Breast epithelium (tissue), 4 donors: ENCODE measurements at regions not wholly inside any gene's neighbourhood (a gene's known extent, or its start where the extent isn't known, plus 50 kb on each side); places are given as distances from the start of the nearest gene placed in this dataset.

Experiments
- DNase-seq, 2 donors: peaks; one replicate each; pipeline ENCODE4 v3.0.0-alpha.2; 2019; ENCODE audit warnings: low spot score in 2 of 2
- H3K27ac ChIP-seq, 2 donors: fragments of 200-600 bp; sonication (generic) in 1 of 2; one replicate each; pipeline ENCODE4 v1.5.1; 2016 to 2019; ENCODE audit warnings: mild to moderate bottlenecking in 1 of 2
- H3K27me3 ChIP-seq, 2 donors: fragments of 200-600 bp; sonication (generic) in 1 of 2; one replicate each; pipeline versions ENCODE4 v1.5.1 to v1.6.0; 2017 to 2019; ENCODE audit warnings: control low read depth in 1 of 2, mild to moderate bottlenecking in 1 of 2
- H3K36me3 ChIP-seq: fragments of 200-600 bp; one replicate; pipeline ENCODE4 v1.5.1; 2019
- H3K4me1 ChIP-seq, 2 donors: fragments of 200-600 bp; sonication (generic); one replicate each; pipeline ENCODE4 v1.5.1; 2016 to 2019; ENCODE audit warnings: control low read depth in 1 of 2
- H3K4me3 ChIP-seq, 3 donors: fragments of 200-600 bp; sonication (generic); 1 replicate in 2 of 3; 2 replicates in 1 of 3; pipeline ENCODE4 v1.5.1; 2016 to 2019; ENCODE audit warnings: mild to moderate bottlenecking in 3 of 3, moderate library complexity in 2 of 3
- H3K9me3 ChIP-seq, 2 donors: fragments of 200-600 bp; sonication (generic) in 1 of 2; one replicate each; pipeline ENCODE4 v1.5.1; 2016 to 2019; ENCODE audit warnings: control low read depth in 1 of 2
- POLR2A ChIP-seq: fragments of 450-650 bp; IDR thresholded peaks from one replicate; pipeline ENCODE4 v1.6.1; 2016; ENCODE audit warnings: antibody characterized with exemption, mild to moderate bottlenecking, moderate library complexity
- POLR2AphosphoS5 ChIP-seq, 3 donors: sonication (generic); formaldehyde crosslinking; IDR thresholded peaks; one replicate each; pipeline ENCODE4 v1.6.1; 2017; ENCODE audit warnings: antibody characterized with exemption in 3 of 3
- intact Hi-C: fragments of 100-400 bp; cut with DNase I; formaldehyde crosslinking; loops from one replicate; pipeline ENCODE4 v1.15.1; 2023; ENCODE audit warnings: low total_unique reads
- TF ChIP-seq, protein P1 (sequence below), 3 donors: fragments of 450-650 bp; IDR thresholded peaks; one replicate each; pipeline ENCODE4 v1.5.1; 2016 to 2017; ENCODE audit warnings: antibody characterized with exemption in 3 of 3, mild to moderate bottlenecking in 3 of 3, moderate library complexity in 3 of 3

DNA sequence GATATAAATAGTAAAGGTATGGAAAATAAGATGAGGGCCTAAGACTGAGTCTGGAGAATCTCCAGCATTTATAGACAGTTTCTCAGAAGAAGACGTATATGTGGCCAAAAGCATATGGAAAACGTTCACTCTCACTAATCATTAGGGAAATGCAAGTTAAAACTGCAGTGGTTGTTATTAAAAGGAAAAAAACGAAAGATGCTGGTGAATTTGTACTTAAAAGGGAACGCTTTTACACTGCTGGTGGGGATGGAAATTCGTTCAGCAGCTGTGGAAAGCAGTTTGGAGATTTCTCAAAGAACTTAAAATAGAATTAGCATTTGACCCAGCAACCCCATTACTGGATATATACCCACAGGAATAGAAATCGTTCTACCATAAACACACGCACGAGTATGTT is 180.5 kb upstream of the CADM1 start:
- TF ChIP-seq POLR2AphosphoS5 (IDR thresholded peaks at IDR 0.05) (no peak), POLR2A (no peak)
- TF ChIP-seq, protein P1, sequence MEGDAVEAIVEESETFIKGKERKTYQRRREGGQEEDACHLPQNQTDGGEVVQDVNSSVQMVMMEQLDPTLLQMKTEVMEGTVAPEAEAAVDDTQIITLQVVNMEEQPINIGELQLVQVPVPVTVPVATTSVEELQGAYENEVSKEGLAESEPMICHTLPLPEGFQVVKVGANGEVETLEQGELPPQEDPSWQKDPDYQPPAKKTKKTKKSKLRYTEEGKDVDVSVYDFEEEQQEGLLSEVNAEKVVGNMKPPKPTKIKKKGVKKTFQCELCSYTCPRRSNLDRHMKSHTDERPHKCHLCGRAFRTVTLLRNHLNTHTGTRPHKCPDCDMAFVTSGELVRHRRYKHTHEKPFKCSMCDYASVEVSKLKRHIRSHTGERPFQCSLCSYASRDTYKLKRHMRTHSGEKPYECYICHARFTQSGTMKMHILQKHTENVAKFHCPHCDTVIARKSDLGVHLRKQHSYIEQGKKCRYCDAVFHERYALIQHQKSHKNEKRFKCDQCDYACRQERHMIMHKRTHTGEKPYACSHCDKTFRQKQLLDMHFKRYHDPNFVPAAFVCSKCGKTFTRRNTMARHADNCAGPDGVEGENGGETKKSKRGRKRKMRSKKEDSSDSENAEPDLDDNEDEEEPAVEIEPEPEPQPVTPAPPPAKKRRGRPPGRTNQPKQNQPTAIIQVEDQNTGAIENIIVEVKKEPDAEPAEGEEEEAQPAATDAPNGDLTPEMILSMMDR (IDR thresholded peaks at IDR 0.05), result no peak

DNA sequence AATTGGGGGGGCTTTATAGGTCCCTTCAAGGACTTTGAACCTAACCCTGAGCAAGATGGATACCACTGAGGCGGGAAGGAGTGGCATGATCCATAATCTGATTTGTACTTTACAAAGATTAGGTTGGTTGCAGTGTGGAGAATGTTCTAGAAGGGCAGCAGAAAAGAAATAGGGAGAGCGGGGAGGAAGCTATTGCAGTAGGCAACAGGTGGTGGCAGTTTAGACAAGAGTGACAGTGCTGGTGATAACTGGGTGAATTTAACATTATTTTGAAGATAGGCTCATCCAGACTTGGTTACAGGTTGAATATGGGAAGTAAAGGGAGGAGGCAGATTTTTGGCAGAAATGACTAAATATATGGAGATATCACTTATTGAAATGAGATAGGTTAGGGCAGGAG is 179.9 kb upstream of the CADM1 start:
- TF ChIP-seq POLR2A (no peak), POLR2AphosphoS5 (IDR thresholded peaks at IDR 0.05) (no peak)
- TF ChIP-seq, protein P1 (IDR thresholded peaks at IDR 0.05), result no peak
- no peaks in the 10 kb centered on the region for H3K36me3 ChIP-seq

More for the DNA sequence above, 180.5 kb upstream of the CADM1 start:
- H3K36me3 ChIP-seq, result no peaks in the 10 kb centered on the region
- no peaks in the 10 kb centered on the region for H3K4me1 ChIP-seq
- intact Hi-C loops, result no loop called here
- no peak for DNase-seq
- H3K27ac ChIP-seq, result no peak overlapping the region
- no peaks in the 10 kb centered on the region for H3K27me3 ChIP-seq
- H3K4me3 ChIP-seq, result no peak overlapping the region
- H3K9me3 ChIP-seq, result no peaks in the 10 kb centered on the region

DNA sequence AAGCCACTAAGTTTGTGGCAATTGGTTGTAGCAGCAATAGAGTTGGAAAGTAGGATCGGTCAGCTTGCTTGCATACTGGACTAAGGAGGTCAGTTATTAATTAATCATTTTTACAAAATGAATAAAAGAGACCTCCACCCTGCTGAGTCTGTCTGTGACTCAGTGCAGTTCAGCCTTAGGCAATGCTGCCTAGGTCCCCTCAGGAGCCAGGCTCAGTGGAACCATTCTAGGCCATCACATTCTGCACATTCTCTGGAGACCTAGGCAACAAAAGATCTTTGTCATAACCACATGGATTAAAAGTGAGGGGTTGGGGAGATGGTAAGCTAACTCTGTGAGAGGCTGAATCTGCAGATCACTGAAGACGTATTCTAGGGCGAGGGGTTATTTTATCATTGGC is 178.7 kb upstream of the CADM1 start:
- Histone ChIP-seq H3K36me3 (no peaks in the 10 kb centered on the region), H3K9me3 (no peaks in the 10 kb centered on the region), H3K4me3 (no peak overlapping the region), H3K27me3 (no peaks in the 10 kb centered on the region), H3K27ac (no peak overlapping the region), H3K4me1 (no peaks in the 10 kb centered on the region)
- TF ChIP-seq POLR2AphosphoS5 (IDR thresholded peaks at IDR 0.05), result no peak
- TF ChIP-seq, protein P1 (IDR thresholded peaks at IDR 0.05), result no peak
- TF ChIP-seq POLR2A, result no peak
- intact Hi-C loops, result no loop called here
- no peak for DNase-seq

More for the DNA sequence above, 179.9 kb upstream of the CADM1 start:
- Histone ChIP-seq H3K9me3 (no peaks in the 10 kb centered on the region), H3K27ac (no peak overlapping the region), H3K27me3 (no peaks in the 10 kb centered on the region), H3K4me3 (no peak overlapping the region), H3K4me1 (no peaks in the 10 kb centered on the region)
- DNase-seq, result no peak
- intact Hi-C loops, result no loop called here

DNA sequence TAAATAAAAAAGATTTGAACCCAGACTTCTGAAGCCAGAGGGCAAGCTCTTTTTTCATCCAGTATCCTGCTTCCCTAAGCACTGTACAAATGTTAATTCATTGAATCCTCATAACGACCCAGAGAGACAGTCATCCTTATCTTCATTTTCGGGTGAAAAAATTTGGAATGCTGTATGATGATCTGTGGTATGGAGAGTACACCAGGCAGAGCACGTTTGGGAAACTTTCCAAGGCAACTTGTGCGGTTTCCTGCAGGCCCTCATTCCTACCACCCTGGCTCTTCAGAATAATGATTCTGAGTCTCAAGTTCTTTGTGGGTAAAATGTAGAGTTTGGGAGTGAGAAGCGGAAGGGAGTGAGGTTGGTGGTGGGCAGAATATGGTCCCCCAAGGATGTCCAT is 177.9 kb upstream of the CADM1 start:
- intact Hi-C loops, result no loop called here
- Histone ChIP-seq H3K4me1 (no peaks in the 10 kb centered on the region), H3K4me3 (no peak overlapping the region), H3K36me3 (no peaks in the 10 kb centered on the region), H3K9me3 (no peaks in the 10 kb centered on the region), H3K27ac (no peak overlapping the region), H3K27me3 (no peaks in the 10 kb centered on the region)
- TF ChIP-seq, protein P1 (IDR thresholded peaks at IDR 0.05), result no peak
- TF ChIP-seq POLR2A (no peak), POLR2AphosphoS5 (IDR thresholded peaks at IDR 0.05) (no peak)
- DNase-seq, result no peak

DNA sequence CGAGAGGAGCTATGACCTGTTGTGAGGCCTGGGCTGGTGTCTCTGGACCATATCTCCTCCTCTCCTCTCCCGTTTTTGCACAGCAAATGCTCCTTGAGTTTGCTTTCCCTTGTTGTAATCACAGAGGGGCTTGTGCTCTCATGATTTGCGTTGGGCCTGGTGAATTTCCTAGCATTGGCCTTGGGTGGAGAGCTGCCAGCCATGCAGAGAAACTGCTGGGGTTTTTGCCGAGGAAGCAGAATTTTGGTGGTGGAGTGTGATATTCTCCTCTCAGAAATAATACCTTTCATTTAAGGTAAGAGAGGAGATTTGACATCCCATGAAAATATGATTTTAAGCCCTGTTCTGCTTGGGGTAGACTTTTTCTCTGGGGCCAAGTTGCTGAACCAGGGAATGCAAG is 175.7 kb upstream of the CADM1 start:
- no peaks in the 10 kb centered on the region for H3K4me1 ChIP-seq
- no peak overlapping the region for H3K4me3 ChIP-seq
- H3K36me3 ChIP-seq, result no peaks in the 10 kb centered on the region
- no peaks in the 10 kb centered on the region for H3K27me3 ChIP-seq
- TF ChIP-seq POLR2A (no peak), POLR2AphosphoS5 (IDR thresholded peaks at IDR 0.05) (no peak)
- TF ChIP-seq, protein P1 (IDR thresholded peaks at IDR 0.05), result no peak
- no peak overlapping the region for H3K27ac ChIP-seq
- H3K9me3 ChIP-seq, result no peaks in the 10 kb centered on the region
- DNase-seq, result no peak
- intact Hi-C loops, result no loop called here
